HepG2 (cell line): ENCODE measurements at regions not wholly inside any gene's neighbourhood (a gene's known extent, or its start where the extent isn't known, plus 50 kb on each side); places are given as distances from the start of the nearest gene placed in this dataset.

ENCODE experiments used
- BRCA1 ChIP-seq: sonication (generic); formaldehyde crosslinking; IDR thresholded peaks from 2 replicates; pipeline ENCODE4 v1.4.0; 2020; ENCODE audit warnings: missing genetic modification reagents
- EP300 ChIP-seq, 3 experiments: sonication (generic) in 1 of 3; formaldehyde crosslinking in 1 of 3; IDR thresholded peaks; 2 replicates each; pipeline versions ENCODE4 v1.5.1 to v1.6.1; 2011 to 2020; ENCODE audit warnings: low read depth in 2 of 3, low read length in 2 of 3, borderline replicate concordance in 1 of 3, improper control_type of control experiment in 1 of 3, mild to moderate bottlenecking in 1 of 3, missing genetic modification reagents in 1 of 3, moderate library complexity in 1 of 3
- GTF2F1 ChIP-seq: fragments of 150-350 bp; IDR thresholded peaks from 2 replicates; pipeline ENCODE4 v1.6.1; 2014; ENCODE audit warnings: low read length
- POLR2A ChIP-seq, 2 experiments: IDR thresholded peaks; 2 replicates each; pipeline ENCODE4 v1.6.1; 2011; ENCODE audit warnings: low read depth in 2 of 2, low read length in 2 of 2, mild to moderate bottlenecking in 1 of 2, moderate library complexity in 1 of 2; ENCODE audit not compliant: insufficient read depth in 1 of 2
- TF ChIP-seq, protein P1 (sequence below): sonication (generic); formaldehyde crosslinking; IDR thresholded peaks from 2 replicates; pipeline ENCODE4 v1.8.0; 2022; ENCODE audit warnings: missing genetic modification reagents, low read depth, mild to moderate bottlenecking, borderline replicate concordance
- TF ChIP-seq, protein P2 (sequence below): sonication (generic); formaldehyde crosslinking; IDR thresholded peaks from 2 replicates; pipeline ENCODE4 v1.5.0; 2020; ENCODE audit warnings: mild to moderate bottlenecking, missing genetic modification reagents, moderate library complexity

GRCh38 chr18:31227497-31228229 is 65.0 kb upstream of the DSC1 start:
- no peak for TF ChIP-seq POLR2A (IDR thresholded peaks at IDR 0.05; ENCODE audit: insufficient read depth in 1 of 2, low read depth in 2 of 2, low read length in 2 of 2)
- TF ChIP-seq, protein P1, sequence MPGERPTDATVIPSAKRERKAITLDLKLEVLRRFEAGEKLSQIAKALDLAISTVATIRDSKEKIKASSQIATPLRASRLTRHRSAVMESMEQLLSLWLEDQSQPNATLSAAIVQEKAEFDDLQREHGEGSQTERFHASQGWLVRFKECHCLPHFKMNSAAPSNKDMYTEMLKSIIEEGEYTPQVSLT: no peak
- no peak for TF ChIP-seq EP300 (IDR thresholded peaks at IDR 0.05; ENCODE audit: low read depth in 2 of 2, low read length in 2 of 2)
- TF ChIP-seq EP300 (CRISPR knock-in tag; IDR thresholded peaks at IDR 0.05; ENCODE audit: borderline replicate concordance): no peak
- TF ChIP-seq, protein P2, sequence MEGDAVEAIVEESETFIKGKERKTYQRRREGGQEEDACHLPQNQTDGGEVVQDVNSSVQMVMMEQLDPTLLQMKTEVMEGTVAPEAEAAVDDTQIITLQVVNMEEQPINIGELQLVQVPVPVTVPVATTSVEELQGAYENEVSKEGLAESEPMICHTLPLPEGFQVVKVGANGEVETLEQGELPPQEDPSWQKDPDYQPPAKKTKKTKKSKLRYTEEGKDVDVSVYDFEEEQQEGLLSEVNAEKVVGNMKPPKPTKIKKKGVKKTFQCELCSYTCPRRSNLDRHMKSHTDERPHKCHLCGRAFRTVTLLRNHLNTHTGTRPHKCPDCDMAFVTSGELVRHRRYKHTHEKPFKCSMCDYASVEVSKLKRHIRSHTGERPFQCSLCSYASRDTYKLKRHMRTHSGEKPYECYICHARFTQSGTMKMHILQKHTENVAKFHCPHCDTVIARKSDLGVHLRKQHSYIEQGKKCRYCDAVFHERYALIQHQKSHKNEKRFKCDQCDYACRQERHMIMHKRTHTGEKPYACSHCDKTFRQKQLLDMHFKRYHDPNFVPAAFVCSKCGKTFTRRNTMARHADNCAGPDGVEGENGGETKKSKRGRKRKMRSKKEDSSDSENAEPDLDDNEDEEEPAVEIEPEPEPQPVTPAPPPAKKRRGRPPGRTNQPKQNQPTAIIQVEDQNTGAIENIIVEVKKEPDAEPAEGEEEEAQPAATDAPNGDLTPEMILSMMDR (CRISPR knock-in tag): no peak
- no peak for TF ChIP-seq GTF2F1
- no peak for TF ChIP-seq BRCA1 (CRISPR knock-in tag)
